AG04450 (cell line): ENCODE measurements at regions not wholly inside any gene's neighbourhood (a gene's known extent, or its start where the extent isn't known, plus 50 kb on each side); places are given as distances from the start of the nearest gene placed in this dataset.

ENCODE experiments used
- CTCF ChIA-PET: fragments of 300-600, 350-600 bp; formaldehyde crosslinking; extraction: SDS; loops from one replicate; lab custom pipeline; 2022; ENCODE audit warnings: antibody characterized with exemption, inconsistent platforms; lab: Charles Lee
- POLR2A ChIA-PET: fragments of 350-600 bp; formaldehyde crosslinking; extraction: SDS; loops from one replicate; lab custom pipeline; 2021; ENCODE audit warnings: antibody characterized with exemption, inconsistent platforms; lab: Yijun Ruan, JAX
- DNase-seq: peaks from one replicate; pipeline ENCODE4 v3.0.0-alpha.2; 2011; ENCODE audit warnings: low read depth, low spot score
- H3K27ac ChIP-seq: one replicate; pipeline ENCODE4 v1.5.1; 2012; ENCODE audit warnings: low read depth, low read length, control low read depth
- H3K27me3 ChIP-seq: one replicate; pipeline ENCODE4 v1.6.0; 2012; ENCODE audit warnings: low read length; ENCODE audit not compliant: control insufficient read depth, insufficient read depth
- H3K4me3 ChIP-seq: 2 replicates; pipeline ENCODE4 v1.5.1; 2011; ENCODE audit warnings: mild to moderate bottlenecking, low read depth, low read length, control low read depth
- H3K9me3 ChIP-seq: 2 replicates; pipeline ENCODE4 v1.5.1; 2012; ENCODE audit warnings: low read length; ENCODE audit not compliant: control insufficient read depth, insufficient read depth
- CTCF ChIP-seq: IDR thresholded peaks from 2 replicates; pipeline ENCODE4 v1.5.1; 2011; ENCODE audit warnings: low read depth, low read length, control low read depth, inconsistent platforms

DNA sequence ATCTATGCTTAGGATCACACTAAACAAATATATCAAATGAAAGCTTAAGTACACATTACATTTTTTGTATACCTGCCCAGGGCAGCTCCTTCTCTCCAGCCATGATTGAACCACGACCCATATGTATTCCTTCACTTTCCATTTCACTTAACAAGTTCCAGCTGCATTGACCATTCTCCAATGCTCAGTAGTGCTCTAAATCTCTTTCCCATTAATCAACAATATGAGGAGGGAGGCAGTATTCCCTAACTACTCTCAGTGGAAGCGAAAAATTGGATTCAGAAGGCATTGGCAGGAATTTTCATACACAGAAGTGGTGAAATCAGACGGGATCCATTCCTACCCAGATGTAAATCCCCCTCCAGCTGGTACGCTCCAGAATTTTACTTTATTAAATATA lies 372.0 kb upstream of the LUZP2 start:
- ChIA-PET POLR2A (no interaction called here), CTCF (no interaction called here)
- no peak for DNase-seq
- Histone ChIP-seq H3K4me3 (no peak overlapping the region), H3K9me3 (no peaks in the 10 kb centered on the region), H3K27ac (no peak overlapping the region), H3K27me3 (no peaks in the 10 kb centered on the region)
- TF ChIP-seq CTCF = no peak

GRCh38 chr11:24131698-24132097 lies 365.2 kb upstream of the LUZP2 start:
- no peak for DNase-seq
- POLR2A ChIA-PET = no interaction called here
- TF ChIP-seq CTCF = no peak
- Histone ChIP-seq H3K27ac (no peak overlapping the region), H3K27me3 (no peaks in the 10 kb centered on the region), H3K9me3 (no peaks in the 10 kb centered on the region), H3K4me3 (no peak overlapping the region)
- CTCF ChIA-PET = no interaction called here

DNA sequence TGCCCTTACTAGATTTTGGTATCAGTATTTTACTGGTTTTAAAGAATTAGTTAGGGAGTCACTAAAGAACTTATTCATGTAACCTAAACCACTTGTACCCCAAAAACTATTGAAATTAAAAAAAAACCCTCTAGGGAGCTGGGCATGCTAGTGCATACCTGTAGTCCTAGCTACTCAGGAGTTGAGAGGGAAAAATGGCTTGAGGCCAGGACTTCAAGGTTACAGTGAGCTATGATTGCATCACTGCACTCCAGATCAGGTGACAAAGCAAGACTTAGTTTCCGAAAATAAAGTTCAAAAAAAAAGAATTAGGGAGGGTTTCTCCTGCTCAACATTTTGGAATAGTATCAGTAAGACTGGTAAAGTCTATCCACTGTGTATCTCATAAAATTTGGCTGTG lies 364.4 kb upstream of the LUZP2 start:
- H3K27me3 ChIP-seq = no peaks in the 10 kb centered on the region
- TF ChIP-seq CTCF = no peak
- no peaks in the 10 kb centered on the region for H3K9me3 ChIP-seq
- H3K4me3 ChIP-seq = no peak overlapping the region
- CTCF ChIA-PET = no interaction called here
- DNase-seq = no peak
- H3K27ac ChIP-seq = no peak overlapping the region
- POLR2A ChIA-PET = no interaction called here

GRCh38 chr11:24134879-24135589 lies 361.8 kb upstream of the LUZP2 start:
- H3K27me3 ChIP-seq = no peaks in the 10 kb centered on the region
- POLR2A ChIA-PET = no interaction called here
- DNase-seq = no peak
- TF ChIP-seq CTCF = no peak
- no peaks in the 10 kb centered on the region for H3K9me3 ChIP-seq
- no peak overlapping the region for H3K4me3 ChIP-seq
- H3K27ac ChIP-seq = no peak overlapping the region
- CTCF ChIA-PET = no interaction called here

- no peak for DNase-seq
- H3K27ac ChIP-seq = no peak overlapping the region
- no peak overlapping the region for H3K4me3 ChIP-seq
- no peak for TF ChIP-seq CTCF
- H3K9me3 ChIP-seq = no peaks in the 10 kb centered on the region
- ChIA-PET CTCF (no interaction called here), POLR2A (no interaction called here)
- no peaks in the 10 kb centered on the region for H3K27me3 ChIP-seq
These were observed 354.8 kb upstream of the LUZP2 start for GRCh38 chr11:24142062-24142461.
